Mesothelial cell of epicardium (in vitro differentiated cells): ENCODE measurements at regions not wholly inside any gene's neighbourhood (a gene's known extent, or its start where the extent isn't known, plus 50 kb on each side); places are given as distances from the start of the nearest gene placed in this dataset.

Experiments used
- DNase-seq, 2 experiments: peaks; one replicate each; pipeline ENCODE4 v3.0.0; 2021; ENCODE audit warnings: low spot score in 2 of 2; ENCODE audit not compliant: unreplicated experiment in 2 of 2
- H3K27ac Mint-ChIP-seq: 2 replicates; pipeline ENCODE4 v1.8.0; 2021; ENCODE audit warnings: mixed read lengths
- H3K27me3 Mint-ChIP-seq: 2 replicates; pipeline ENCODE4 v1.8.0; 2021; ENCODE audit warnings: low read depth, mixed read lengths
- H3K36me3 Mint-ChIP-seq: 2 replicates; pipeline ENCODE4 v1.8.0; 2021; ENCODE audit warnings: mixed read lengths
- H3K4me1 Mint-ChIP-seq: 2 replicates; pipeline ENCODE4 v1.8.0; 2021; ENCODE audit warnings: mixed read lengths
- H3K4me3 Mint-ChIP-seq: 2 replicates; pipeline ENCODE4 v1.8.0; 2021; ENCODE audit warnings: mild to moderate bottlenecking, moderate library complexity, mixed read lengths
- H3K9me3 Mint-ChIP-seq: 2 replicates; pipeline ENCODE4 v1.8.0; 2021; ENCODE audit warnings: mixed read lengths
- TF ChIP-seq, protein P1 (sequence below): fragments of 200-600 bp; sonication (generic); IDR thresholded peaks from one replicate; pipeline ENCODE4 v1.5.0; 2021; ENCODE audit warnings: antibody characterized with exemption; ENCODE audit not compliant: unreplicated experiment

GRCh38 chr11:29187215-29187614, 829.6 kb downstream of the KCNA4 start:
- H3K27ac Mint-ChIP-seq: no peak overlapping the region
- H3K4me3 Mint-ChIP-seq: no peak overlapping the region
- TF ChIP-seq, protein P1, sequence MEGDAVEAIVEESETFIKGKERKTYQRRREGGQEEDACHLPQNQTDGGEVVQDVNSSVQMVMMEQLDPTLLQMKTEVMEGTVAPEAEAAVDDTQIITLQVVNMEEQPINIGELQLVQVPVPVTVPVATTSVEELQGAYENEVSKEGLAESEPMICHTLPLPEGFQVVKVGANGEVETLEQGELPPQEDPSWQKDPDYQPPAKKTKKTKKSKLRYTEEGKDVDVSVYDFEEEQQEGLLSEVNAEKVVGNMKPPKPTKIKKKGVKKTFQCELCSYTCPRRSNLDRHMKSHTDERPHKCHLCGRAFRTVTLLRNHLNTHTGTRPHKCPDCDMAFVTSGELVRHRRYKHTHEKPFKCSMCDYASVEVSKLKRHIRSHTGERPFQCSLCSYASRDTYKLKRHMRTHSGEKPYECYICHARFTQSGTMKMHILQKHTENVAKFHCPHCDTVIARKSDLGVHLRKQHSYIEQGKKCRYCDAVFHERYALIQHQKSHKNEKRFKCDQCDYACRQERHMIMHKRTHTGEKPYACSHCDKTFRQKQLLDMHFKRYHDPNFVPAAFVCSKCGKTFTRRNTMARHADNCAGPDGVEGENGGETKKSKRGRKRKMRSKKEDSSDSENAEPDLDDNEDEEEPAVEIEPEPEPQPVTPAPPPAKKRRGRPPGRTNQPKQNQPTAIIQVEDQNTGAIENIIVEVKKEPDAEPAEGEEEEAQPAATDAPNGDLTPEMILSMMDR: no peak
- no peak for DNase-seq
- H3K4me1 Mint-ChIP-seq: peaks cover 4% of the 10 kb centered on the region
- no peaks in the 10 kb centered on the region for H3K36me3 Mint-ChIP-seq
- H3K9me3 Mint-ChIP-seq: peaks cover 6% of the 10 kb centered on the region
- no peaks in the 10 kb centered on the region for H3K27me3 Mint-ChIP-seq

DNA sequence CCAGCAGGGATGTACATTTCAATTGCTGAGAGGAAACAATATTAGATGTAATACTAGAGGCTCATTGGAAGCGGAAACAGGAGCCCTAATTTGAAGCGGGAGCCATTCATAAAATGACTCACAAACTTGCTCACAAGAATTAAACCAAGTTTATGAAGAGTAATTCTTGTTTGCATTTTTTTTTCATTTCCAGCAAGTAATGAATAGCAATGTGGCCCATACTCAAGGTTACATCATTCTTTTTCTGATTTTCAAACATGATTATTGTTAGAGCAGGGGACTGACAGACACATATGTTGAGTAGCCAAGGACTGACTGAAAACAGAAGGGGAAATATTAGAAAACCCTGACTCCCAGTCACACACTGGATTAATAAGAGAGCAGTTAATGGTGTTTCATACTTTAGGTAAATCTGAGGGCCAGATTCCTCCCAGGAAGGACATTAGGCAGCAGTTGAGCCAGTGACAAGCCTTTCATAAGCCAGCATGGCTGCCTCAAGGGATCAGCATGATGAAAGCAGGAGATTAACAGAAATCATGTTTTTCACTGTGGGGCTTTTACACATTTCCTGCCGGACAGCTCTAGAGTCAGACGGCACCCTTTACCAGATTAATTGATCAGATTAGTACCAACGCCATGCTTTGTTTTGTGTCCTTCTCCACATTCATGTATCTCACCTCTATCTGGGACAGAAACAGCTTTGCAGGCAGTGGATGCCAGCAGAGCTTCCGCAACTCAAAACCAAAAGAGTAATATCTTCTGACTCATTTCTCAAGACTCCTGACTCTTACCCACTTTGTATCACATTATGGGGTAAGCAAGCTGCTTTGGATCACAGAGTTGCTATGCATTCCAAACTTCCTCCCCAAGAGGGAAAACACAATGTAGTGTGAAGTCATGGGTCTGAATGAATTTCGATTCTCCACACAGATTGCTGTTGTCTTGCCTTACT, 831.6 kb downstream of the KCNA4 start:
- Mint-ChIP-seq H3K27ac (no peak overlapping the region), H3K4me1 (peaks cover 4% of the 10 kb centered on the region), H3K27me3 (no peaks in the 10 kb centered on the region), H3K9me3 (peaks cover 11% of the 10 kb centered on the region), H3K4me3 (no peak overlapping the region), H3K36me3 (no peaks in the 10 kb centered on the region)
- TF ChIP-seq, protein P1: no peak
- no peak for DNase-seq

DNA sequence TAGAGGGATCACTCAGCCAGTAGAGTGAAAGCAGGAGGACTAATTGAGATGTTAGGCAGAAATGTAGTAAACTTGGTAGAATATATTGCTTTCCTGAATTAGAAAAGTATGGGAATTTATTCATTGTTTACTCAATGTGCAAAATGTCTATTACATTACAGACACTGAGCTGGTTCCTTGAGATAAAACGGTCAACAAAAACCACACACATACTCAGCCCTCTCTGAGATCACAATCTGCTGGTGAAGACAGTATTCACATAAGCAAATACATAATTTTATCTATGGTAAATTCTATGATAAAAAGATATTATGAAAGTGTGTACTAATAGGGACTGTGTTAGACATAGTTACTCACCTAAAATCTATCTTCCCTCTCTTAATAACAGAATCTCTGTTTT, 833.5 kb downstream of the KCNA4 start:
- Mint-ChIP-seq H3K9me3 (peaks cover 11% of the 10 kb centered on the region), H3K4me1 (peaks cover 4% of the 10 kb centered on the region), H3K4me3 (no peak overlapping the region), H3K36me3 (no peaks in the 10 kb centered on the region), H3K27ac (no peak overlapping the region), H3K27me3 (no peaks in the 10 kb centered on the region)
- no peak for DNase-seq
- TF ChIP-seq, protein P1: no peak

DNA sequence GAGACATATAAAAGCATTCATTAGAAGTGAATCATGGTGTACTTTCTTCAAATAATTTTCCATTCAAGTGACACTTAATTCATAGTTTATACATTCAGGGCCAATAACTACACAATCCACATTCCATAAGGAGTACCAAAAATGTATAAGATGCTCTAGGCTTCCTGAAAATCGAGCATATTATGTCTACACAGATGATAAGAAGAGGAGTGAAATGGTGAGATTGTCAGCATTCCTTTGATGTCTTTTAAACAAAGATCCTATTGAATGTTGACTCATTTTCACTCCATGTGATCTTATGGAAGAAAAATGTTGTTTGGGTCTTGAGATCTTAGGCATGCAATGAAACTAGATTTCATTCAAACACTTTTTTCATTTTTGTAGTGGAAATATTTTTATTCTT, 843.2 kb downstream of the KCNA4 start:
- no peak for DNase-seq
- TF ChIP-seq, protein P1: no peak
- H3K27ac Mint-ChIP-seq: no peak overlapping the region
- peaks cover 1% of the 10 kb centered on the region for H3K4me1 Mint-ChIP-seq
- no peak overlapping the region for H3K4me3 Mint-ChIP-seq
- no peaks in the 10 kb centered on the region for H3K27me3 Mint-ChIP-seq
- H3K36me3 Mint-ChIP-seq: no peaks in the 10 kb centered on the region
- H3K9me3 Mint-ChIP-seq: no peaks in the 10 kb centered on the region

DNA sequence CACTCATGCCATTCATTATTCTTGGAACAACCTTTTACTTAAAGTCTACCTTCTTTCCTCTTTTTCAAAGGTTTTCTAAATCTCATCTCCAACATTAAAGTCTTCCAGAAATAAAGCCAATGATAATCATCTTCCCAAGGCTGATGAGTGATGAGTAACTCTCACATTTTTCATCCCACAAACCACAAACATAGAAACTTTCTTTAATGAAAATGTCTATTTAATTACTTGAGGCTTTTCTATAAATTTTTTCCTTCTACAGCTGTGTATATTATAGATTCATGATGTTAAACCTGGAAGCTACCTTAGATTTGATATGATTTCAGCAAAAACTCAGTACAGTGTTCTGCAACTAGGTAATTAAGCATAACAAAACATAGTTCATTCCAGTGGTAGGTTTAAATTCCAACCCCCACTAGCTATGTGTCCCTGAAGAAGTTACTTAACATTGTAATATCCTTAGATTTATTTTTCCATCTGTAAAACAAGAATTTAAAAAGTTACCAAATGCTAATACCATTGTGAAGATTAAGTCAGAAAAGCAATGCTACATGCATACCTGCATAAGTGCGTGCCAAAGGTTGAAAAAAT, 845.4 kb downstream of the KCNA4 start:
- no peak overlapping the region for H3K27ac Mint-ChIP-seq
- no peak overlapping the region for H3K4me3 Mint-ChIP-seq
- TF ChIP-seq, protein P1: no peak
- H3K4me1 Mint-ChIP-seq: peaks cover 3% of the 10 kb centered on the region
- no peaks in the 10 kb centered on the region for H3K27me3 Mint-ChIP-seq
- no peaks in the 10 kb centered on the region for H3K36me3 Mint-ChIP-seq
- DNase-seq: no peak
- H3K9me3 Mint-ChIP-seq: no peaks in the 10 kb centered on the region
